Activated T-helper 2 cell treated with anti-CD3 and anti-CD28 coated beads, Interferon-gamma antibody, Interleukin-2, Interleukin-4, amounts not matched to agents 10 μg/mL and 5 μg/mL and 100 μg/mL, durations not matched to agents 14 hours and 24 hours and 36 hours (primary cell): ENCODE measurements at regions not wholly inside any gene's neighbourhood (a gene's known extent, or its start where the extent isn't known, plus 50 kb on each side); places are given as distances from the start of the nearest gene placed in this dataset.
"Not testable (repeated sequence)": the region's sequence is repeated elsewhere in the genome, so short reads cannot be mapped to it uniquely, and the experiment has no call there.

ENCODE experiments used
- DNase-seq: peaks from one replicate; pipeline ENCODE4 v3.0.0; 2021; ENCODE audit warnings: low spot score
- H3K27ac Mint-ChIP-seq: one replicate; pipeline ENCODE4 v1.8.0; 2021; ENCODE audit warnings: mixed read lengths
- H3K27me3 Mint-ChIP-seq: one replicate; pipeline ENCODE4 v1.8.0; 2021; ENCODE audit warnings: low read depth, mixed read lengths
- H3K36me3 Mint-ChIP-seq: one replicate; pipeline ENCODE4 v1.8.0; 2021; ENCODE audit warnings: low read depth, mixed read lengths
- H3K4me1 Mint-ChIP-seq: one replicate; pipeline ENCODE4 v1.8.0; 2021; ENCODE audit warnings: low read depth, mixed read lengths
- H3K4me3 Mint-ChIP-seq: one replicate; pipeline ENCODE4 v1.8.0; 2021; ENCODE audit warnings: low read depth, mild to moderate bottlenecking, moderate library complexity, mixed read lengths
- H3K9me3 Mint-ChIP-seq: one replicate; pipeline ENCODE4 v1.8.0; 2021; ENCODE audit warnings: mixed read lengths
- intact Hi-C: fragments of 100-400 bp; cut with micrococcal nuclease; formaldehyde crosslinking; loops from one replicate; pipeline ENCODE4 v1.15.1; 2023

DNA sequence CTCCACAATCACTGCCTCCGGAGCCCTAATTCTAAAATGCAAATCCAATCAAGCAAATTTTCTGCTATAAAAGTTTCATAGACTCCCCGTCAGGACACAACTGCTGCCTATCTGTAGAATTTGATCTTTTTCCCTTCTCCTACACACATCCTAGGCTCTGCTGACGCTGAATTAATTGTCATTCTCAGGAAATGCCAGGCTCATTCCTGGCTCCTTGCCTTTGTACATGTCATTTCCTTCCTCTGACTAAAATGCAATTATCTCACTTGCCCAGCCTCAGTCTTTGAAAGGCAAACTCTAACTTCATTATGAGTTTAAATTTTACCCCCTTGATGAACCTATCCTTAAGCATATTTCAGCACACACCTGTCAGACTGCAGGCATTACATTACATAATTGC, 844.9 kb upstream of the CRIM1 start:
- DNase-seq = no peak
- Mint-ChIP-seq H3K27me3 (no peaks in the 10 kb centered on the region), H3K4me3 (no peak overlapping the region), H3K36me3 (no peaks in the 10 kb centered on the region), H3K9me3 (peaks cover 9% of the 10 kb centered on the region), H3K27ac (no peak overlapping the region), H3K4me1 (no peaks in the 10 kb centered on the region)
- intact Hi-C loops = no loop called here

DNA sequence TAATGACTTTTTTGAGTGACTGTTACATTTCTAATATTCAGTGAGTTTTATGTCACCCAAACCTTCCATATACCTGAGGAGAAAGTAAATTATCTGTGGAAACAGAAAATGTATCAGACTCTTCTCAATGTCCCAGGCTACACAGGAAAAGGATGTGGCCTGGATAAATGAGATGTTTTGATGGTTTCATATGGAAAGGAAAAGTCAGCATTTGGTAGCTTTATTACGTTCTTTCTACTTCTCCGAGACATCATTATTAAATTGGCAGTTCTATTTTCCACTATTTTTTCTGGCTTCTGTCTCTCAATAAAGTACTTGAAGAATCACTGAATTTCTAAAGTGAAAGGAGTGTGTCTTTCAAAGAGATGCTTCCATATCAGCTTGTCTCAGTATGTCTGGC, 847.0 kb upstream of the CRIM1 start:
- intact Hi-C loops = no loop called here
- H3K4me3 Mint-ChIP-seq = no peak overlapping the region
- DNase-seq = no peak
- no peaks in the 10 kb centered on the region for H3K4me1 Mint-ChIP-seq
- H3K36me3 Mint-ChIP-seq = no peaks in the 10 kb centered on the region
- no peak overlapping the region for H3K27ac Mint-ChIP-seq
- no peaks in the 10 kb centered on the region for H3K27me3 Mint-ChIP-seq
- H3K9me3 Mint-ChIP-seq = peaks cover 9% of the 10 kb centered on the region

DNA sequence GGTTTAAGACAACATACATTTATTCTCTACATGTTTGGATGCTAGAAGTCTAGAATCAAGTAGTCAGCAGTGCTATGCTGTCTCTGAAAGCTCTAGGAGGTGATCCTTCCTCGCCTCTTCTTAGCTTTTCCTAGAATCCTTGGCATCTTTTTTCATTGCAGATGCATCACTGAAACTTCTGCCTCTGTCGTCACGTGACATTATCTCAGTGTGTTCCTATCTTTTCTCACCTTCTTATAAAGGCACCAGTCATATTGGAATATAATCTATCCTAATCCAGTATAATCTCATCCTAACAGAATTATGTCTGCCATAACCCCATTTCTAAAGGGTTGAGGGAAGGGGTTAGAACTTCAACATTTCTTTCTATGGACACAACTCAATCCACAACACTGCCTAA, 851.2 kb upstream of the CRIM1 start:
- H3K27ac Mint-ChIP-seq = no peak overlapping the region
- intact Hi-C loops = no loop called here
- no peak for DNase-seq
- no peak overlapping the region for H3K4me3 Mint-ChIP-seq
- no peaks in the 10 kb centered on the region for H3K36me3 Mint-ChIP-seq
- peaks cover under 1% of the 10 kb centered on the region for H3K9me3 Mint-ChIP-seq
- no peaks in the 10 kb centered on the region for H3K27me3 Mint-ChIP-seq
- no peaks in the 10 kb centered on the region for H3K4me1 Mint-ChIP-seq

DNA sequence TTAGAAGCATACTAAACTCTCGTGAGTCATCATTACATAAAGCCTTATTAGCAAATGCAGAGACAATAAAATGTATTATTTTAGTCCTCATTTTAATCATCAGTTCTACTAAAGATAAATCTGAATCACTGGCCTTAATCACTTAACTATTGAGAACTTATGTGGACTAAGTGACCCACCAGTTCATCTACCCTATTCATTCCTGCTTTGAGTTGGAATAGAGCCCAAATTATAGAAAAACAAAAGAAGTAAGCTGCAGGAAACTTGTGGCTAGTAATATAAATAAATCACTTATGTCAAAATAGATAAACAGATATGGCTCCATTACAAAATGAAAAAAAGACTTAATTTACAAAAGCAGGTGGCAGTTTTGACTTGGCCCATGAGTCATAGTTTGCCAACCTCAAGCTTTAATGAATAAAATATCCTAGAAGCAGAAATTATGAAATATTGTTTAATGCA, 851.8 kb upstream of the CRIM1 start:
- no peak for DNase-seq
- H3K4me3 Mint-ChIP-seq = no peak overlapping the region
- intact Hi-C loops = no loop called here
- no peak overlapping the region for H3K27ac Mint-ChIP-seq
- H3K4me1 Mint-ChIP-seq = no peaks in the 10 kb centered on the region
- H3K36me3 Mint-ChIP-seq = no peaks in the 10 kb centered on the region
- H3K27me3 Mint-ChIP-seq = no peaks in the 10 kb centered on the region
- H3K9me3 Mint-ChIP-seq = no peaks in the 10 kb centered on the region

- Mint-ChIP-seq H3K4me3 (no peak overlapping the region), H3K4me1 (no peaks in the 10 kb centered on the region), H3K27ac (no peak overlapping the region), H3K27me3 (no peaks in the 10 kb centered on the region), H3K9me3 (no peaks in the 10 kb centered on the region), H3K36me3 (no peaks in the 10 kb centered on the region)
- intact Hi-C loops = no loop called here
- DNase-seq = no peak
Observed at GRCh38 chr2:35503311-35503710, 852.3 kb upstream of the CRIM1 start.

GRCh38 chr2:35501076-35501475, 854.5 kb upstream of the CRIM1 start:
- Mint-ChIP-seq H3K36me3 (no peaks in the 10 kb centered on the region), H3K27me3 (no peaks in the 10 kb centered on the region), H3K9me3 (no peaks in the 10 kb centered on the region), H3K4me3 (no peak overlapping the region), H3K4me1 (no peaks in the 10 kb centered on the region), H3K27ac (no peak overlapping the region)
- intact Hi-C loops = no loop called here
- no peak for DNase-seq

DNA sequence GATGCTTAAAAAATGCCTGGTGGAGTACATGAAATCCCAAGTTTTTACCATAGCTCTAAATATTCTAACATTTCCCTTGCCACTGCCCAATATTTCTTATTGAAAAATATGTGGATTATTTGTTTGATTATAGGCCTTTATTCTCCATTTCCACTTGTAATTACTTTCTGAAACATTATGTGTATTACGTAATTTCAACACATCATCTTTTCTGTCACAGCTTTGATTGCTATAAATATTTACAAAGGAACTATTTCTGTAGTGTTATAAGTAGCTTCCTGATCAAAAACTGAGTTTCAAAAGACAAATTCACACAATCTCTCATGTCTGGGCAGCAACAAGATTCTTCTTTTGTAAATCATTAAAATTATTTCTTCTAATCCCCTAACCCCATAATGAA, 859.6 kb upstream of the CRIM1 start:
- no peak overlapping the region for H3K4me3 Mint-ChIP-seq
- DNase-seq = no peak
- no peaks in the 10 kb centered on the region for H3K27me3 Mint-ChIP-seq
- H3K36me3 Mint-ChIP-seq = no peaks in the 10 kb centered on the region
- H3K27ac Mint-ChIP-seq = no peak overlapping the region
- H3K4me1 Mint-ChIP-seq = no peaks in the 10 kb centered on the region
- no peaks in the 10 kb centered on the region for H3K9me3 Mint-ChIP-seq
- intact Hi-C loops = no loop called here

- Mint-ChIP-seq H3K4me1 (no peaks in the 10 kb centered on the region), H3K4me3 (no peak overlapping the region), H3K27me3 (no peaks in the 10 kb centered on the region), H3K36me3 (no peaks in the 10 kb centered on the region), H3K9me3 (no peaks in the 10 kb centered on the region), H3K27ac (no peak overlapping the region)
- DNase-seq = no peak
- intact Hi-C loops = no loop called here
Observed at GRCh38 chr2:35495182-35495581, 860.4 kb upstream of the CRIM1 start.

- H3K27ac Mint-ChIP-seq, H3K9me3 Mint-ChIP-seq, intact Hi-C loops, H3K36me3 Mint-ChIP-seq, H3K27me3 Mint-ChIP-seq, H3K4me1 Mint-ChIP-seq, DNase-seq, H3K4me3 Mint-ChIP-seq: not testable (repeated sequence)
Observed at GRCh38 chr2:35478121-35478520, 877.5 kb upstream of the CRIM1 start.

DNA sequence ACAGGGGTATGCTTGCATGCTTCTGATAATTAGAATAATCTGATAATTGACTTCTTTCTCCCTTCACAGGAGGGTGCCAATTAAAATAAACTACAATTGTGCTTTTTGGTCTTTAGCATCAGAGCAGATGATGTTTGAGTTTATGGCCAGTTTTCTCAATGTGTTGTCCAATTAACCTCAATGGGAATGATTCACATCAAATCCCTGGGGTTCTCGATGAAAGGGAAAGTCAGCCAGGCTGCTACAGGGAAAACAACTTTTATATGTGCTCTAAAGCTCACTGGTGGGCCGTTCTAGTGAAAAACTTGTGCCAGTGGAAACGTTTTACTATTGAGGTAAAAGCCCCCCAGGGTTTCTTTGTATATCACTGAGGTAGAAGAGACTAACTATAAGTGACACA, 887.3 kb upstream of the CRIM1 start:
- no peak for DNase-seq
- no peaks in the 10 kb centered on the region for H3K27me3 Mint-ChIP-seq
- no peak overlapping the region for H3K27ac Mint-ChIP-seq
- H3K36me3 Mint-ChIP-seq = no peaks in the 10 kb centered on the region
- intact Hi-C loops = no loop called here
- no peaks in the 10 kb centered on the region for H3K4me1 Mint-ChIP-seq
- no peak overlapping the region for H3K4me3 Mint-ChIP-seq
- H3K9me3 Mint-ChIP-seq = no peaks in the 10 kb centered on the region

- no peaks in the 10 kb centered on the region for H3K27me3 Mint-ChIP-seq
- intact Hi-C loops = no loop called here
- no peaks in the 10 kb centered on the region for H3K36me3 Mint-ChIP-seq
- no peak overlapping the region for H3K27ac Mint-ChIP-seq
- no peaks in the 10 kb centered on the region for H3K4me1 Mint-ChIP-seq
- DNase-seq = no peak
- H3K9me3 Mint-ChIP-seq = no peaks in the 10 kb centered on the region
- H3K4me3 Mint-ChIP-seq = no peak overlapping the region
Observed at GRCh38 chr2:35463805-35464596, 891.6 kb upstream of the CRIM1 start.

DNA sequence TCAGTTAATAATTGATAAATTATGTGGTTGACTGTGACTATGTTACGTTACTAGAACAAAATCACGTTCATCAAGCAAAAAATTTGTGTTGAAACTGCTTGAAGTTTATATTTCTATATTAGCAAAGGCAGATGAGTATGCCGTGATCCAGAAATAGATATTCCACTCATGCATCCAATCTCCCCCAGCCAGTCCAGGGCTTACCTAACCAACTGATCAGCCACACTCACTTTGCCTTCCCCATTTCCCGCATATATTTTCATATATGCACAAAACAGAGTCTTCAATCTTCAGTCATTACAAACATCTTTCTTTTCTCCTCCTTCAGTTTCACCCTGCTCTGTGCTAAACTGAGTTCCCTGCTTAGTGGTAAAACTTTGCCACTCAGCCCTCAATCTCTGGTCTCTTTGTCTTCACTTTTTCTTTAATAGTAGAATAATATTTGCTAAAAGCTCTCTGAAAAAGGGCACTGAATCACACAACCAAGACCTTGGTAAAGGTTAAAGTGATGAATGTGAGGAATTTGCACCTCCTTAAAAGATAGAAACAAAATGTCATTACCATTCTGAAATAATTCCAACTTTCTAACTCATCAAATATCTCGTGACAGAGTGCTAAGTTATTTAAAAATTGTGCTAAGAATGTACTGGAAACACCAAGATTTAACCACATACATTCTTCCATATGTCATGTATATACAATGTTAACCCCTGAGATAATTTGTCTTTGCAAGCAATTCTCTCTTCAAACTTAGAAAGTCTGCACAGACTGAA, 893.2 kb upstream of the CRIM1 start:
- H3K9me3 Mint-ChIP-seq = no peaks in the 10 kb centered on the region
- intact Hi-C loops = no loop called here
- no peaks in the 10 kb centered on the region for H3K4me1 Mint-ChIP-seq
- DNase-seq = no peak
- no peaks in the 10 kb centered on the region for H3K27me3 Mint-ChIP-seq
- H3K27ac Mint-ChIP-seq = no peak overlapping the region
- H3K4me3 Mint-ChIP-seq = no peak overlapping the region
- H3K36me3 Mint-ChIP-seq = no peaks in the 10 kb centered on the region

DNA sequence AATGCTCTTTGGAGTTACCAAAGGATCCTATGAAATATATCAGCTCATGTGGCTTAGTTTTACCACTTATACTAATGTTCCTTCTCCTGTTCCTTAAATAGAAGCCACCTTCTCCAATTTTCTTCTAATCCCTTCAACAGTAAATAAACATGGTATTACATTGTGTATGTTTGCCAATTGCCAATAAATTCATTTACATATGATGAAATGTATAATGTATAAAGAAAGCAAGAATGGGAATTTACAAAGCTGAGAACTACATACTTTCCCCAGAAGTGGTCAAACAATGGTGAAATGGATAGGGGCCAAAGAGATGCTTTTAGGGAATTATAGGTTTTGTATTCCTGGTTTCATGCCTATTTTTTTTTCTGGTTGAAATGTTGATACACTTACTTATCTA, 894.2 kb upstream of the CRIM1 start:
- Mint-ChIP-seq H3K9me3 (no peaks in the 10 kb centered on the region), H3K36me3 (no peaks in the 10 kb centered on the region), H3K4me3 (no peak overlapping the region), H3K27ac (no peak overlapping the region), H3K4me1 (no peaks in the 10 kb centered on the region), H3K27me3 (no peaks in the 10 kb centered on the region)
- intact Hi-C loops = no loop called here
- no peak for DNase-seq
